Parathyroid adenoma (tissue), 2 donors: ENCODE measurements at regions not wholly inside any gene's neighbourhood (a gene's known extent, or its start where the extent isn't known, plus 50 kb on each side); places are given as distances from the start of the nearest gene placed in this dataset.
"Not testable (repeated sequence)": the region's sequence is repeated elsewhere in the genome, so short reads cannot be mapped to it uniquely, and the experiment has no call there.

Source experiments
- H2AFZ ChIP-seq: fragments of 300-600 bp; sonication (generic); one replicate; pipeline ENCODE4 v1.7.0; 2017; ENCODE audit warnings: antibody characterized with exemption, mild to moderate bottlenecking
- H3K27ac ChIP-seq: fragments of 300-600 bp; sonication (generic); one replicate; pipeline ENCODE4 v1.7.0; 2017
- H3K27me3 ChIP-seq: fragments of 300-600 bp; sonication (generic); one replicate; pipeline ENCODE4 v1.7.0; 2017; ENCODE audit warnings: low read length; ENCODE audit not compliant: control insufficient read depth, insufficient read depth
- H3K36me3 ChIP-seq: fragments of 300-600 bp; sonication (generic); one replicate; pipeline ENCODE4 v1.7.0; 2017; ENCODE audit warnings: low read length; ENCODE audit not compliant: control insufficient read depth, insufficient read depth
- H3K4me1 ChIP-seq: fragments of 300-600 bp; sonication (generic); one replicate; pipeline ENCODE4 v1.7.0; 2017; ENCODE audit warnings: control low read depth
- H3K4me2 ChIP-seq: fragments of 300-600 bp; sonication (generic); one replicate; pipeline ENCODE4 v1.7.0; 2017; ENCODE audit warnings: low read length
- H3K4me3 ChIP-seq: fragments of 300-600 bp; sonication (generic); one replicate; pipeline ENCODE4 v1.7.0; 2017; ENCODE audit warnings: low read depth, low read length
- H3K79me2 ChIP-seq: fragments of 300-600 bp; sonication (generic); one replicate; pipeline ENCODE4 v1.7.0; 2017; ENCODE audit warnings: control low read depth
- H3K9ac ChIP-seq: fragments of 300-600 bp; sonication (generic); one replicate; pipeline ENCODE4 v1.7.0; 2017; ENCODE audit warnings: mild to moderate bottlenecking
- H3K9me3 ChIP-seq: fragments of 300-600 bp; sonication (generic); one replicate; pipeline ENCODE4 v1.7.0; 2017; ENCODE audit warnings: low read length; ENCODE audit not compliant: control insufficient read depth
- CTCF ChIP-seq: fragments of 300-600 bp; sonication (generic); IDR thresholded peaks from one replicate; pipeline ENCODE4 v1.7.0; 2017; ENCODE audit warnings: antibody characterized with exemption, mild to moderate bottlenecking
- donor health status: primary hyperparathyroidism.

GRCh38 chr5:57429513-57430120, 53.0 kb downstream of the ACTBL2 start:
- H3K27me3 ChIP-seq, result no peaks in the 10 kb centered on the region
- H3K79me2 ChIP-seq, result no peaks in the 10 kb centered on the region
- no peak overlapping the region for H3K27ac ChIP-seq
- no peaks in the 10 kb centered on the region for H3K36me3 ChIP-seq
- H2AFZ ChIP-seq, result no peak overlapping the region
- no peak overlapping the region for H3K9ac ChIP-seq
- no peaks in the 10 kb centered on the region for H3K9me3 ChIP-seq
- no peaks in the 10 kb centered on the region for H3K4me1 ChIP-seq
- TF ChIP-seq CTCF, result no peak
- H3K4me3 ChIP-seq, result no peak overlapping the region
- no peak overlapping the region for H3K4me2 ChIP-seq

GRCh38 chr5:57429021-57429420, 53.6 kb downstream of the ACTBL2 start:
- H3K4me2 ChIP-seq, H3K36me3 ChIP-seq, H3K27me3 ChIP-seq, H3K79me2 ChIP-seq, H3K27ac ChIP-seq, H2AFZ ChIP-seq, H3K9me3 ChIP-seq, H3K4me1 ChIP-seq, H3K9ac ChIP-seq, H3K4me3 ChIP-seq: not testable (repeated sequence)

GRCh38 chr5:57422993-57423392, 59.6 kb downstream of the ACTBL2 start:
- H3K27ac ChIP-seq, result no peak overlapping the region
- no peak overlapping the region for H3K9ac ChIP-seq
- no peaks in the 10 kb centered on the region for H3K4me1 ChIP-seq
- no peak overlapping the region for H3K4me2 ChIP-seq
- TF ChIP-seq CTCF, result no peak
- no peak overlapping the region for H3K4me3 ChIP-seq
- no peaks in the 10 kb centered on the region for H3K9me3 ChIP-seq
- no peaks in the 10 kb centered on the region for H3K79me2 ChIP-seq
- H3K27me3 ChIP-seq, result no peaks in the 10 kb centered on the region
- H3K36me3 ChIP-seq, result no peaks in the 10 kb centered on the region
- no peak overlapping the region for H2AFZ ChIP-seq

GRCh38 chr5:57422341-57422740, 60.3 kb downstream of the ACTBL2 start:
- H3K27ac ChIP-seq, result no peak overlapping the region
- no peaks in the 10 kb centered on the region for H3K27me3 ChIP-seq
- H3K4me2 ChIP-seq, result no peak overlapping the region
- H3K9me3 ChIP-seq, result no peaks in the 10 kb centered on the region
- H3K79me2 ChIP-seq, result no peaks in the 10 kb centered on the region
- TF ChIP-seq CTCF, result no peak
- no peaks in the 10 kb centered on the region for H3K36me3 ChIP-seq
- H3K4me3 ChIP-seq, result no peak overlapping the region
- no peaks in the 10 kb centered on the region for H3K4me1 ChIP-seq
- H2AFZ ChIP-seq, result no peak overlapping the region
- no peak overlapping the region for H3K9ac ChIP-seq

- no peak overlapping the region for H3K27ac ChIP-seq
- H3K4me2 ChIP-seq, result no peak overlapping the region
- no peaks in the 10 kb centered on the region for H3K4me1 ChIP-seq
- TF ChIP-seq CTCF, result no peak
- H3K4me3 ChIP-seq, result no peak overlapping the region
- H3K36me3 ChIP-seq, result no peaks in the 10 kb centered on the region
- H3K9me3 ChIP-seq, result no peaks in the 10 kb centered on the region
- no peak overlapping the region for H3K9ac ChIP-seq
- H2AFZ ChIP-seq, result no peak overlapping the region
- no peaks in the 10 kb centered on the region for H3K27me3 ChIP-seq
- no peaks in the 10 kb centered on the region for H3K79me2 ChIP-seq
These were observed 61.8 kb downstream of the ACTBL2 start for GRCh38 chr5:57420801-57421200.
